Colonic mucosa (tissue), 4 donors: ENCODE measurements at regions not wholly inside any gene's neighbourhood (a gene's known extent, or its start where the extent isn't known, plus 50 kb on each side); places are given as distances from the start of the nearest gene placed in this dataset.

ENCODE experiments used
- DNase-seq: peaks from one replicate; pipeline ENCODE4 v3.0.0-alpha.2; 2020
- H3K27ac ChIP-seq: fragments of 200-600 bp; one replicate; pipeline ENCODE4 v1.8.0; 2021
- H3K27me3 ChIP-seq: fragments of 200-600 bp; one replicate; pipeline ENCODE4 v1.8.0; 2021
- H3K36me3 ChIP-seq: fragments of 200-600 bp; one replicate; pipeline ENCODE4 v1.8.0; 2021
- H3K4me1 ChIP-seq: fragments of 200-600 bp; one replicate; pipeline ENCODE4 v1.8.0; 2021; ENCODE audit warnings: mild to moderate bottlenecking
- H3K4me3 ChIP-seq: fragments of 200-600 bp; one replicate; pipeline ENCODE4 v1.8.0; 2021
- H3K9ac ChIP-seq, 2 donors: one replicate each; pipeline ENCODE4 v1.7.0; 2013; ENCODE audit warnings: control low read depth in 2 of 2, low read depth in 2 of 2, low read length in 2 of 2
- H3K9me3 ChIP-seq: fragments of 200-600 bp; one replicate; pipeline ENCODE4 v1.8.0; 2021
- CTCF ChIP-seq: fragments of 200-600 bp; IDR thresholded peaks from one replicate; pipeline ENCODE4 v1.8.0; 2022; ENCODE audit warnings: antibody characterized with exemption, mild to moderate bottlenecking
- intact Hi-C: fragments of 100-400 bp; cut with DNase I; formaldehyde crosslinking; loops from one replicate; pipeline ENCODE4 v1.14.1; 2022
- donor health status: healthy.
- donor health status: DM: no; HTN: no; CAD: no.
- donor health status: DM: no; HTN: no; CAD: no.

GRCh38 chr21:39064325-39065012 is 118.8 kb downstream of the PSMG1 start:
- no peak for DNase-seq
- intact Hi-C loops, result no loop called here
- H3K9me3 ChIP-seq, result no peaks in the 10 kb centered on the region

DNA sequence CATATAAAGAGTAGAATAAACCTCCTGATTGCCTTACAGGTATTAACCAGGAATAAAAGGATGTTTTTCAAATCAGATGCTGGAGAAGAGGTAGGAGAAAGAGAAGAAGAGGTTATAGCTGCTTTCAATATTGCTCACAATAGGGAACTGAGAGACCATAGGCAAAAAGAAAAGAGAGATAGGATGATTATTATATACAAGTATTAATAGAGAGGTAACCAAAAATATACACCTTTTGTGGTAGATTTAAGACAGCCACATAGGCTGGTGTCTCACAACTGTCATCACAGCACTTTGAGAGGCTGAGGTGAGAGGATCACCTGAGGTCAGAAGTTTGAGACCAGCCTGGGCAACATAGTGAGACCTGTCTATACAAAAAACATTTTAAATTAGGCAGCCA is 119.7 kb downstream of the PSMG1 start:
- Histone ChIP-seq H3K4me3 (no peak overlapping the region), H3K27ac (no peak overlapping the region), H3K9me3 (no peaks in the 10 kb centered on the region), H3K4me1 (no peaks in the 10 kb centered on the region), H3K9ac (no peak overlapping the region), H3K27me3 (no peaks in the 10 kb centered on the region), H3K36me3 (no peaks in the 10 kb centered on the region)
- TF ChIP-seq CTCF, result no peak
- intact Hi-C loops, result no loop called here
- no peak for DNase-seq

More at GRCh38 chr21:39064325-39065012, 118.8 kb downstream of the PSMG1 start:
- Histone ChIP-seq H3K27me3 (no peaks in the 10 kb centered on the region), H3K4me1 (no peaks in the 10 kb centered on the region), H3K27ac (no peak overlapping the region), H3K9ac (no peak overlapping the region), H3K4me3 (no peak overlapping the region), H3K36me3 (no peaks in the 10 kb centered on the region)
- TF ChIP-seq CTCF, result no peak

- Histone ChIP-seq H3K27ac (no peak overlapping the region), H3K4me3 (no peak overlapping the region), H3K27me3 (no peaks in the 10 kb centered on the region), H3K4me1 (no peaks in the 10 kb centered on the region), H3K9ac (no peak overlapping the region), H3K36me3 (no peaks in the 10 kb centered on the region), H3K9me3 (no peaks in the 10 kb centered on the region)
- no peak for TF ChIP-seq CTCF
- DNase-seq, result no peak
- intact Hi-C loops, result no loop called here
Observed at GRCh38 chr21:39062196-39062595, 121.1 kb downstream of the PSMG1 start.

GRCh38 chr21:39061766-39062165 is 121.5 kb downstream of the PSMG1 start:
- H3K36me3 ChIP-seq, result no peaks in the 10 kb centered on the region
- intact Hi-C loops, result no loop called here
- H3K4me3 ChIP-seq, result no peak overlapping the region
- no peak overlapping the region for H3K27ac ChIP-seq
- H3K4me1 ChIP-seq, result no peaks in the 10 kb centered on the region
- TF ChIP-seq CTCF, result no peak
- H3K27me3 ChIP-seq, result no peaks in the 10 kb centered on the region
- DNase-seq, result no peak
- no peaks in the 10 kb centered on the region for H3K9me3 ChIP-seq
- H3K9ac ChIP-seq, result no peak overlapping the region

DNA sequence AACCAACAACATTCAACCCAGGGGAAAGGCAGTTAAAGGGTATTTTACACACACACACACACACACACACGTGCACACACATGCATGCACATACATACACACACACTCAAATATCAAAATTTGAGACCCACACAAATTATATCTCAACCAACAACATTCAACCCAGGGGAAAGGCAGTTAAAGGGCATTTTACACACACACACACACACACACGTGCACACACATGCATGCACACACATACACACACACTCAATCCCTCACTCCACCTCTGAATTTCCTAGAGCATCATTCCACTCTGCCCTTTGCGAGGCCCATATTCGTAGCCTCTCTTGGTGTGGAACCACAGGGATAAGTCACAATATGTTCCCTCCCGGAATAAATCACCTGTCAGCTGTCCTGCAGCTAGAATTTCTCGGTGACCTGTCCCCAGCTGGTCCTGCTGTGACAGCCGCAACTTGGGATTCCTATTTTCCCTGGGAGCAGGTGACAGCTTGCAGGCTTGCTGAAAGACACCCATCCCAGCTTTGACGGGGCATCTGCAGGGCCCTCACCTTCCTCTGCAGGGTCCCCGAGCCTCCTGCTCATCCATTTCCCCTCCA is 122.7 kb downstream of the PSMG1 start:
- Histone ChIP-seq H3K4me1 (no peaks in the 10 kb centered on the region), H3K27me3 (no peaks in the 10 kb centered on the region), H3K36me3 (no peaks in the 10 kb centered on the region), H3K9ac (no peak overlapping the region), H3K9me3 (no peaks in the 10 kb centered on the region), H3K4me3 (no peak overlapping the region), H3K27ac (no peak overlapping the region)
- TF ChIP-seq CTCF, result no peak
- intact Hi-C loops, result no loop called here
- DNase-seq, result no peak
